ENCODE measurements at regions not wholly inside any gene's neighbourhood (a gene's known extent, or its start where the extent isn't known, plus 50 kb on each side); places are given as distances from the start of the nearest gene placed in this dataset.

GRCh38 chr7:16271990-16272665 lies 149.2 kb downstream of the CRPPA start:
- H3K27ac ChIP-seq = no peak overlapping the region
- no peaks in the 10 kb centered on the region for H3K4me1 ChIP-seq
- H3K9me3 ChIP-seq = no peaks in the 10 kb centered on the region
- no peaks in the 10 kb centered on the region for H3K27me3 ChIP-seq
- H3K36me3 ChIP-seq = no peaks in the 10 kb centered on the region
- H3K4me3 ChIP-seq = no peak overlapping the region
- TF ChIP-seq, protein P1, sequence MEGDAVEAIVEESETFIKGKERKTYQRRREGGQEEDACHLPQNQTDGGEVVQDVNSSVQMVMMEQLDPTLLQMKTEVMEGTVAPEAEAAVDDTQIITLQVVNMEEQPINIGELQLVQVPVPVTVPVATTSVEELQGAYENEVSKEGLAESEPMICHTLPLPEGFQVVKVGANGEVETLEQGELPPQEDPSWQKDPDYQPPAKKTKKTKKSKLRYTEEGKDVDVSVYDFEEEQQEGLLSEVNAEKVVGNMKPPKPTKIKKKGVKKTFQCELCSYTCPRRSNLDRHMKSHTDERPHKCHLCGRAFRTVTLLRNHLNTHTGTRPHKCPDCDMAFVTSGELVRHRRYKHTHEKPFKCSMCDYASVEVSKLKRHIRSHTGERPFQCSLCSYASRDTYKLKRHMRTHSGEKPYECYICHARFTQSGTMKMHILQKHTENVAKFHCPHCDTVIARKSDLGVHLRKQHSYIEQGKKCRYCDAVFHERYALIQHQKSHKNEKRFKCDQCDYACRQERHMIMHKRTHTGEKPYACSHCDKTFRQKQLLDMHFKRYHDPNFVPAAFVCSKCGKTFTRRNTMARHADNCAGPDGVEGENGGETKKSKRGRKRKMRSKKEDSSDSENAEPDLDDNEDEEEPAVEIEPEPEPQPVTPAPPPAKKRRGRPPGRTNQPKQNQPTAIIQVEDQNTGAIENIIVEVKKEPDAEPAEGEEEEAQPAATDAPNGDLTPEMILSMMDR (IDR thresholded peaks at IDR 0.05) = no peak
- TF ChIP-seq POLR2A (IDR thresholded peaks at IDR 0.05) (no peak), POLR2AphosphoS5 (IDR thresholded peaks at IDR 0.05; ENCODE audit: insufficient read depth in 1 of 2, low read depth in 1 of 2) (no peak)
- intact Hi-C loops (cut with DNase I) = no loop called here
- DNase-seq (ENCODE audit: extremely low spot score in 2 of 2) = no peak

DNA sequence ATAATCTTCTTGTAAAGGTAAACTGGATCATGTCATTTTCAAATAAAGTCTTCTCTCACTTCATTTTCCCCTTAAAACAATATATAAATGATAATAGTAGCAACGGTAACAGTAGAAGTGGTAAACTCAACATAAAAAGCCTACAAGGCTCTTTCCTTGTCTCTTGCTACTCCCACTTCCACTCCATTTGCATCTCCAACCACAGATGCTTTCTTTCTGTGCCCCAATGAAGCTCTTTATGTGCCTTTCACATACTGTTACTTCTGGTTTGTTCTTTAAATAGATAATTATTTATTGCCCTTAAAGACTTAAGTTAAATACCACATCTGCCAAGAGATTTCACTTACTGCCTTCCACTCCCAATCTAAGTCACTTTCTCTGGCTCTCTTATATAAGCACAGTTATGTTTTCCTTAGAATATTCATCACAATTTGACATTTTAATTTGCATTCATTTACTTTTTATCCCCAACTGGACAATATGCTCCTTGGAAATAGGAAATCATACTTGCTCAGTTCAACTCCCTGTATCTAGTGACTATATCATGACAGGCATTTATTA lies 149.9 kb downstream of the CRPPA start:
- intact Hi-C loops (cut with DNase I) = no loop called here
- TF ChIP-seq, protein P1 (IDR thresholded peaks at IDR 0.05) = no peak
- TF ChIP-seq POLR2A (IDR thresholded peaks at IDR 0.05) = no peak
- TF ChIP-seq POLR2AphosphoS5 (IDR thresholded peaks at IDR 0.05; ENCODE audit: insufficient read depth in 1 of 2, low read depth in 1 of 2) = no peak
- no peak for DNase-seq (ENCODE audit: extremely low spot score in 2 of 2)
- Histone ChIP-seq H3K9me3 (no peaks in the 10 kb centered on the region), H3K4me3 (no peak overlapping the region), H3K27me3 (no peaks in the 10 kb centered on the region), H3K4me1 (no peaks in the 10 kb centered on the region), H3K36me3 (no peaks in the 10 kb centered on the region), H3K27ac (no peak overlapping the region)

DNA sequence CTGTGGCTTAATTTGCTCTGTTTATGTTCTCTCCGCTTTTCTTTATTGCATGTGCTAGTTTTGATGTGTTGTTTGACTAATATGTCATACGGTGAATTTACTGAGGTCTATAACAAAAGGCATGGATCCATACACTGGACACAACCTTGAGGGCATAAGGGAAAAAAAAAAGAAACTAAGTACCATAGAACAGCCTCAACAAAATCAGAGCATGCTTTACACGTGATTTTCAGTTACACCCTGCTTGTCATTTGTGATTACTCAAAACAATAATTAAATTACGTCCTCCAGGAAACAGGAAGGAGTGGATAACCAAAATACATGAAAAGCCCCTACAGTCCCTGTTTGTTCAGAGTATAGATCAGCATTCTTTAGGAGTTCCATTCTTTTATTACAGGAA lies 150.5 kb downstream of the CRPPA start:
- intact Hi-C loops (cut with DNase I) = no loop called here
- Histone ChIP-seq H3K4me3 (no peak overlapping the region), H3K27ac (no peak overlapping the region)

DNA sequence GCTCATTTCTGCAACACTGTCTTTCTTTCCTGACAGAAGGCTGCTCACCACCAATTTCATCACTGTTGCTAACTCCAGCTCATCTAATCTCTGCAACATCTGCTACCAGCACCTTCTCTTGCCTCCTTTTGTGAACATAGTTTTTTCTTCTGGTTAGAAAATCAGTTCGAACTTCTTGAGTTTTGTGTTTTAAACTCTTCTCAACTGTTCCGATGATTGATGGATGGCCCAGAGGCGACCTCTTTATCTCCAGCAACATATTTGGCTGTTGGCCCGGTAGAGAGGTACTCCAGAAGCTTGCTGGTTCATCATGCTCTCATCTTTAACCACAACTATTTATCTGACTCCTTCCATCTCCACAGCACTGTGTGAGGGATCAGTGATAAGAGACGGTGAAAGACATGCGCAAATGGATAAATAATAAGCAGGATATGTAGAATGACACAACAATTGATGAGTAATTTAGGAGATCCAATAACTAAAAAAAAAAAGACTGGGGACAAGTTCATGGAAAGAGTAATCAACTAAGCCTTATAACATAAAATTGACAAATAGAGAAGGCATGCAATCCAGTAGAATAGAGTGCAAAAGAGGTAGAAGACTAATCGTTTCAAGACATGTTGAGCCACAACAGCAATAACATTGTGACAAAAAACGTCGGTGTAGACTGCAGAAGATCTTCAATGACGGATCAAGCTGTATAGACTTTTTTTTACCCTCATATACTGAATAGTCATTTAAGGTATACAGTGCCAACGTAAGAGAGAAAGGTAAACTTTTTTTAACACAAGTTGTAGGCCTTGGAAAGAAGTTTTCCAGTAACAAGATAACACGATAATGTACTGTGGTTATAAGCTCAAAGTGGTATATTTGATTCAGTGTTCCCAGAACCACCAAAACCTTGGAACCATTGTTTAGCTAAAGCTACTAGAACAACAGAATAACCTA lies 152.2 kb downstream of the CRPPA start:
- Histone ChIP-seq H3K27ac (no peak overlapping the region), H3K36me3 (no peaks in the 10 kb centered on the region), H3K4me1 (no peaks in the 10 kb centered on the region), H3K27me3 (no peaks in the 10 kb centered on the region), H3K4me3 (no peak overlapping the region), H3K9me3 (no peaks in the 10 kb centered on the region)
- intact Hi-C loops (cut with DNase I) = no loop called here
- no peak for TF ChIP-seq POLR2A (IDR thresholded peaks at IDR 0.05)
- no peak for TF ChIP-seq POLR2AphosphoS5 (IDR thresholded peaks at IDR 0.05; ENCODE audit: insufficient read depth in 1 of 2, low read depth in 1 of 2)
- TF ChIP-seq, protein P1 (IDR thresholded peaks at IDR 0.05) = no peak
- no peak for DNase-seq (ENCODE audit: extremely low spot score in 2 of 2)

More for the DNA sequence above, 150.5 kb downstream of the CRPPA start:
- DNase-seq (ENCODE audit: extremely low spot score in 2 of 2) = no peak
- H3K4me1 ChIP-seq = no peaks in the 10 kb centered on the region
- no peaks in the 10 kb centered on the region for H3K36me3 ChIP-seq
- no peaks in the 10 kb centered on the region for H3K27me3 ChIP-seq
- no peaks in the 10 kb centered on the region for H3K9me3 ChIP-seq
- no peak for TF ChIP-seq POLR2A (IDR thresholded peaks at IDR 0.05)
- no peak for TF ChIP-seq POLR2AphosphoS5 (IDR thresholded peaks at IDR 0.05; ENCODE audit: insufficient read depth in 1 of 2, low read depth in 1 of 2)

DNA sequence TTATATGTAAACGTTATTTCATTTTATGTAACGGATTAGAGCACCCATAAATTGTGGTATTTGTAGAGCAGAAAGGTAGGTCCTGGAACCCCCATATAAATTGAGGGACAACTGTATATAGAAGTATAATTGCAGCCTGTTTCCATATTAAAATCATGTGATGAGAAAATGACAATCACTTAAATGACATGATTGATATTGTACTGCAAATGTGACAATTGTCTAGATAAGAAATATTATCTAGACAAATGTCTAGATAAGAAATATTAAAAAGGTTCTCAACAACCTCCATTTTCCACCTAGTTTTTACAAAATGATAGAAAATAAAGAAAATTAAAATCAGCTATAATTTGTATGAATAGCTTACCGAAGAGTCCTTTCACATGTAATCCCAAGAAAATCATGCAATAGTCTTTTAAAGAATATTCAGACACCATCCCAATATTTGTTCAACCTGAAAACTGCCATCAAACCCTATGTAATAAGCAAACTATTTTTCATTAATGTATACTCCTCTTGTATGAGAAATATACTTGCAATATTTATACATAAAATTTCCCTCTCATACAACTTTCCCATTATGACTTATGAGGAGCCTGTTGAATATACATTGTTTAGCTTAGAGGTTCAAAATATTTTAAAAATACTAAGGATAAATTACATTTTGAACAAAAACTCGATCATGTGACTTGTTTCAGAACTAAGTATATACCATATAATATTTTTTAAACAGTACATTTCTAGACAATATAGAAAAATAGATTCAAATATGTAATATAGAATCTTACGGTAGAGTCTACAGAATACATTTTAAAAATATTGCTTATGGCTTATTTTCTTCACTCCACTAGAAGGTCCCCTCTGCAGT lies 153.2 kb downstream of the CRPPA start:
- DNase-seq (ENCODE audit: extremely low spot score in 2 of 2) = no peak
- no peaks in the 10 kb centered on the region for H3K9me3 ChIP-seq
- no peaks in the 10 kb centered on the region for H3K27me3 ChIP-seq
- H3K4me3 ChIP-seq = no peak overlapping the region
- H3K27ac ChIP-seq = no peak overlapping the region
- intact Hi-C loops (cut with DNase I) = no loop called here
- H3K36me3 ChIP-seq = no peaks in the 10 kb centered on the region
- H3K4me1 ChIP-seq = no peaks in the 10 kb centered on the region
- TF ChIP-seq POLR2A (IDR thresholded peaks at IDR 0.05) (no peak), POLR2AphosphoS5 (IDR thresholded peaks at IDR 0.05; ENCODE audit: insufficient read depth in 1 of 2, low read depth in 1 of 2) (no peak)
- TF ChIP-seq, protein P1 (IDR thresholded peaks at IDR 0.05) = no peak

All from vagina (tissue), 2 donors.